Tibial artery (tissue), 4 donors: ENCODE measurements at regions not wholly inside any gene's neighbourhood (a gene's known extent, or its start where the extent isn't known, plus 50 kb on each side); places are given as distances from the start of the nearest gene placed in this dataset.
"Not testable (repeated sequence)": the region's sequence is repeated elsewhere in the genome, so short reads cannot be mapped to it uniquely, and the experiment has no call there.

Experiments
- DNase-seq, 2 donors: peaks; one replicate each; pipeline ENCODE4 v3.0.0-alpha.2; 2019
- H3K27ac ChIP-seq, 2 donors: fragments of 200-600 bp; sonication (generic) in 1 of 2; 1 replicate in 1 of 2; 2 replicates in 1 of 2; pipeline ENCODE4 v1.5.1; 2018 to 2019; ENCODE audit warnings: mild to moderate bottlenecking in 1 of 2
- H3K27me3 ChIP-seq, 2 donors: fragments of 200-600 bp; sonication (generic) in 1 of 2; one replicate each; pipeline versions ENCODE4 v1.5.1 to v1.6.0; 2016 to 2019
- H3K36me3 ChIP-seq, 3 donors: fragments of 200-600 bp; sonication (generic) in 2 of 3; one replicate each; pipeline ENCODE4 v1.5.1; 2016 to 2019; ENCODE audit warnings: mild to moderate bottlenecking in 2 of 3
- H3K4me1 ChIP-seq, 4 donors: fragments of 200-600 bp; sonication (generic) in 2 of 4; 1 replicate in 3 of 4; 2 replicates in 1 of 4; pipeline ENCODE4 v1.5.1; 2016 to 2019
- H3K4me3 ChIP-seq, 2 donors: fragments of 200-600 bp; sonication (generic) in 1 of 2; 1 replicate in 1 of 2; 2 replicates in 1 of 2; pipeline ENCODE4 v1.5.1; 2018 to 2019; ENCODE audit warnings: mild to moderate bottlenecking in 2 of 2
- H3K9me3 ChIP-seq, 3 donors: fragments of 200-600 bp; sonication (generic) in 1 of 3; one replicate each; pipeline ENCODE4 v1.5.1; 2016 to 2019
- intact Hi-C: fragments of 100-400 bp; cut with DNase I; formaldehyde crosslinking; loops from one replicate; pipeline ENCODE4 v1.15.0; 2023; ENCODE audit warnings: low total_unique reads
- TF ChIP-seq, protein P1 (sequence below), 2 experiments: fragments of 200-600 bp in 1 of 2; fragments of 450-650 bp in 1 of 2; IDR thresholded peaks; one replicate each; pipeline ENCODE4 v1.5.1; 2017 to 2019; ENCODE audit warnings: antibody characterized with exemption in 2 of 2, mild to moderate bottlenecking in 1 of 2, moderate library complexity in 1 of 2

DNA sequence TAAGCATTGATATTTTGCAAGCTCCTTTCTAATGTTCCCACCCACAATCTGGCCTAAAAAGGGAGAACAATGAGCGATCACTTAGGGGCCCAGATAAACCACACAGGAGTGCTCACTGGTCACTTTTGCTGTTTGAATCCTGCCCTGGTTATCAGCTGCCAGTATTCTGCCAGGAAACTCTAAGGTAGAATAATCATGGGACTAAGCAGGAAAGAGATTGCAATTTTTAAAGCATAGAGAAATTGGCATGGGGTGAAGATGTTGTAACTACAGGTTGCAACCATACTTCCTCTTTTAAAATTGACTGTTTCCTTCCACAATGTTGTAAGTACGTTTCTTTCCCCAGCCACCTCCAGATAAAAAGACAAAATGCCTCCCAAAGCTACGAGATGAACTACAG lies 251.2 kb upstream of the CDH11 start:
- Histone ChIP-seq H3K4me3 (no peak overlapping the region), H3K27me3 (no peaks in the 10 kb centered on the region), H3K4me1 (no peaks in the 10 kb centered on the region), H3K27ac (no peak overlapping the region), H3K9me3 (no peaks in the 10 kb centered on the region), H3K36me3 (no peaks in the 10 kb centered on the region)
- DNase-seq = no peak
- TF ChIP-seq, protein P1, sequence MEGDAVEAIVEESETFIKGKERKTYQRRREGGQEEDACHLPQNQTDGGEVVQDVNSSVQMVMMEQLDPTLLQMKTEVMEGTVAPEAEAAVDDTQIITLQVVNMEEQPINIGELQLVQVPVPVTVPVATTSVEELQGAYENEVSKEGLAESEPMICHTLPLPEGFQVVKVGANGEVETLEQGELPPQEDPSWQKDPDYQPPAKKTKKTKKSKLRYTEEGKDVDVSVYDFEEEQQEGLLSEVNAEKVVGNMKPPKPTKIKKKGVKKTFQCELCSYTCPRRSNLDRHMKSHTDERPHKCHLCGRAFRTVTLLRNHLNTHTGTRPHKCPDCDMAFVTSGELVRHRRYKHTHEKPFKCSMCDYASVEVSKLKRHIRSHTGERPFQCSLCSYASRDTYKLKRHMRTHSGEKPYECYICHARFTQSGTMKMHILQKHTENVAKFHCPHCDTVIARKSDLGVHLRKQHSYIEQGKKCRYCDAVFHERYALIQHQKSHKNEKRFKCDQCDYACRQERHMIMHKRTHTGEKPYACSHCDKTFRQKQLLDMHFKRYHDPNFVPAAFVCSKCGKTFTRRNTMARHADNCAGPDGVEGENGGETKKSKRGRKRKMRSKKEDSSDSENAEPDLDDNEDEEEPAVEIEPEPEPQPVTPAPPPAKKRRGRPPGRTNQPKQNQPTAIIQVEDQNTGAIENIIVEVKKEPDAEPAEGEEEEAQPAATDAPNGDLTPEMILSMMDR (IDR thresholded peaks at IDR 0.05) = no peak
- intact Hi-C loops = no loop called here

DNA sequence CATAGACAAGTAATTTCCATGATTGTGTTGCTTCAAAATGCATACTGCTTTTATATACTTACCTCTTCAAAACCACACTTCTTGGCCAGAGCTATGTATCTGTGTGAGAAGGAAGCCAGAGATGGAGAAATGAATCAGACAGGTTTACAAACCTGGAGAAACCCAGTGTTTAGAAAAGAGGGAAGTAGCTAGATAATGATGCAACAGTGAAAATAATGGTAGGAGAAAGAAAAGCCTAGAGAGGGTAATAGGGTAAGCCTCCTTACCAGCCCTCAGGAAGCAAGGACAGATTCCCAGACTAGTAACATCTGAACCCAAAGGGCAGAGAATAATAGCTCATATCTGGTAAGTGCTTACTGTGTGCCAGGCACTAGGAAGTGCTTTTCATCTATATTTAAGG lies 250.3 kb upstream of the CDH11 start:
- no peak overlapping the region for H3K4me3 ChIP-seq
- intact Hi-C loops = no loop called here
- H3K9me3 ChIP-seq = no peaks in the 10 kb centered on the region
- H3K27me3 ChIP-seq = no peaks in the 10 kb centered on the region
- no peaks in the 10 kb centered on the region for H3K36me3 ChIP-seq
- no peaks in the 10 kb centered on the region for H3K4me1 ChIP-seq
- TF ChIP-seq, protein P1 (IDR thresholded peaks at IDR 0.05) = no peak
- no peak for DNase-seq
- H3K27ac ChIP-seq = no peak overlapping the region

DNA sequence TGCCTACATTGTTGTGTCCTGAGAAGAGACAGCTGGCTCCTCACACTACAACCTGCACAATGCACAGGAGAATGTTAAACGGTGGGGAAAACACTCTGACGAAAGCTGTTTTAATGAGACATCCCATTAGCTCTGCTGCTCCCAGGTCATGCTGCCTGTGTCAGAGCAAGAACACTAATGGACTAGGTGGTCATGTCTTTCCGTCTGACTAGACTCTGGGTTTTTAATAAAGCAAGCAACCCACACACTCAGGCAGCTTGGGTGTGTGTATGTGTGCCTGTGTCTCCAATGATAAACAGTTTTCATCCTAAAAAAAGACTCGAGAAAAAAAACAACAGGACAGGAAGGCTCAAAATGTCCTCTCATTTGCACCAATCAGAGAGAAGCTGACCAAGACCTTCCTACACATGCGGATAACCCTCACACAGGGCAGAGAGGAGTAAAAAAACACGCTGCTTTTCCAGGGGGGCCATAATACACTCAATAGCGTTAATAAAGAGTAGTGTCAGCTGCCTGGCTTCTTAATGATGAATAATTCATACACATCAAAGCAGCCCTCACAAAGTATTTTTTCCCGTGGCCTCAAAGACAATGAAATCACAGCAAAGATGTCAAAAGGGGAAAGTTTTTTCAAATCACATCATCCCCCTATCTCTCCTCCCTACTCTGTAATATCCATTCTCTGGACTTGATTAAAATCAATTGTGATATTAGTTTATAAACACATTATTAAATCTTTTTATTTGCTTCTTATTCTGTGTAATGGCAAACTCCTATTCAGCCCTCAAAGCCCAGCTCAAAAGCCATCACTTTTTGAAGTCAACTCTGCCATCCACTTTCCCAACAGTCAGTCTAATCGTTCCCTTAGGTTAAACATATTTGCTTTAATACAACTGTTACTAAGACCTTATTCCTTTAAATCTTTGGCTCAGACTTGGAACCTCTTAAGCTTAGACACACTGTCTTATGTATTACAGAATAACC lies 244.2 kb upstream of the CDH11 start:
- TF ChIP-seq, protein P1 (IDR thresholded peaks at IDR 0.05) = no peak
- intact Hi-C loops = no loop called here
- DNase-seq = no peak

DNA sequence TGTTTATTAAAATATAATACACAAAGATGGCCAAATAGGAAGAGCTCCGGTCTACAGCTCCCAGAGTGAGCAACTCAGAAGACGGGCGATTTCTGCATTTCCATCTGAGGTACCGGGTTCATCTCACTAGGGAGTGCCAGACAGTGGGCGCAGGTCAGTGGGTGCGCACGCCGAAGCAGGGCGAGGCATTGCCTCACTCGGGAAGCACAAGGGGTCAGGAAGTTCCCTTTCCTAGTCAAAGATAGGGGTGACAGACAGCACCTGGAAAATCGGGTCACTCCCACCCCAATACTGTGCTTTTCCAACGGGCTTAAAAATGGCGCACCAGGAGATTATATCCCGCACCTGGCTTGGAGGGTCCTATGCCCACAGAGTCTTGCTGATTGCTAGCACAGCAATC lies 234.9 kb upstream of the CDH11 start:
- H3K27me3 ChIP-seq, H3K4me3 ChIP-seq, H3K27ac ChIP-seq, DNase-seq, intact Hi-C loops, H3K9me3 ChIP-seq, H3K4me1 ChIP-seq, H3K36me3 ChIP-seq: not testable (repeated sequence)

More for the DNA sequence above, 244.2 kb upstream of the CDH11 start:
- H3K27me3 ChIP-seq = no peaks in the 10 kb centered on the region
- H3K9me3 ChIP-seq = no peaks in the 10 kb centered on the region
- H3K4me1 ChIP-seq = no peaks in the 10 kb centered on the region
- no peak overlapping the region for H3K27ac ChIP-seq
- H3K4me3 ChIP-seq = no peak overlapping the region
- H3K36me3 ChIP-seq = no peaks in the 10 kb centered on the region

DNA sequence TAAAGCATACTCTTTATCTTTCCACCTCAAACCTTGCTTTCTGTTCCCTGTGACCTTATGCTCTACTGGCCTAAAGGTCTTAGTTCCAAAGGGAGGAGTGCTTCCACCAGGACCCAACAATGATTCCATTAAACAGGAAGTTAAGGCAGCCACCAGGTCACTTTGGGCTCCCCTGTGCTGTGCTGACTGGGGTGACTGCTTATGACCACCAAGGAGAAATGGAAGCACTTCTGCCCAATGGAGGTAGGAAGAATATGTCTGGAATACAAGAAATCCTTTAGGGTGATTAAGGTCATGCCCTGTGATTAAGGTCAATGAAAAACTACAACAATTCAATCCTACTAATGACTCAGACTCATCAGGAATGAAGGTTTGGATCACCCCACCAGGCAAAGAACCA lies 233.8 kb upstream of the CDH11 start:
- no peaks in the 10 kb centered on the region for H3K36me3 ChIP-seq
- H3K9me3 ChIP-seq = no peaks in the 10 kb centered on the region
- DNase-seq = no peak
- no peak overlapping the region for H3K4me3 ChIP-seq
- no peak overlapping the region for H3K27ac ChIP-seq
- H3K4me1 ChIP-seq = no peaks in the 10 kb centered on the region
- intact Hi-C loops = no loop called here
- H3K27me3 ChIP-seq = no peaks in the 10 kb centered on the region
- TF ChIP-seq, protein P1 (IDR thresholded peaks at IDR 0.05) = no peak

DNA sequence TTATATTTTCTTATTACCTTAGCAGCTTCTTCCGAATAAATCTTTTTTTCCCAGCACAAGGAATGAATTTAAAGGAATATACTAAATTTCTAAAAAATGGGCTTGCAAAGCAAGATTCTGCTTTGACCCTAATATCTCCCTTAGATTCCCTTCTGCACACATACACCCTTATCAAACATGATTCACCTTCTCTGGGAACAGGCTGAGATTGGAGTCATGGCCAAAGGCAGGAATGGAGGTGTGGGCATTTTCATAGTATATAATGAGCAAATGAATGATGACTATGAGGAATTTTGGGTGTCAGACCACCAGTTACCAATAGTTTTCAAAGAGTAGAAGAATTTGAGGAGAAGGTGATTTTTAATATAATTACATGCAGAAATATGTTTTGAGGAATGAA lies 231.3 kb upstream of the CDH11 start:
- Histone ChIP-seq H3K27me3 (no peaks in the 10 kb centered on the region), H3K4me3 (no peak overlapping the region), H3K36me3 (no peaks in the 10 kb centered on the region), H3K27ac (no peak overlapping the region), H3K9me3 (no peaks in the 10 kb centered on the region), H3K4me1 (no peaks in the 10 kb centered on the region)
- no peak for DNase-seq
- intact Hi-C loops = no loop called here
- TF ChIP-seq, protein P1 (IDR thresholded peaks at IDR 0.05) = no peak
